ENCODE measurements at regions not wholly inside any gene's neighbourhood (a gene's known extent, or its start where the extent isn't known, plus 50 kb on each side); places are given as distances from the start of the nearest gene placed in this dataset.

DNA sequence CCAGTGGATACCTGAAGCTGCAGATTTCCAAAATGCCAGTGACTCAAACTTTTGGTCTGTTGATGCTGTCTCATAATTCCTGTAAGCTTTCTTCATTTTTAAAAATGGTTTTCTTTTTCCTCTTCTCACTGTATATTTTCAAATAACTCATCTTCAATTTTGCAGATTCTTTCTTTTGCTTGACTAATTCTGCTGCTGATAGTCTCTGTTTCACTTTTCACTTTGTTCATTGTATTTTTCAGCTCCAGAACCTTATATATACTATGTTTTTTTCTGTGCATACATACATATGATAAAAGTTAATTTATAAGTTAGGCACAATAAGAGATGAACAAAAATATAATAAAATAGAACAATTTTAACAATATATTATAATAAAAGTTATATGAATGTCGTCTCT, 237.7 kb upstream of the GPRIN3 start:
- CTCF ChIA-PET: no interaction called here
- SMC1A ChIA-PET (ENCODE audit: uncharacterized antibody, unreplicated experiment): no interaction called here
- Histone ChIP-seq H3K4me3 (no peak overlapping the region), H3K9ac (ENCODE audit: control insufficient read depth, insufficient read depth, low read length) (no peak overlapping the region), H3K27me3 (replicated peaks in 1 of 2; ENCODE audit: control insufficient read depth in 2 of 2, insufficient read depth in 2 of 2, low read length in 1 of 2) (no peaks in the 10 kb centered on the region), H3K27ac (ENCODE audit: control insufficient read depth, insufficient read depth) (no peak overlapping the region), H3K79me2 (ENCODE audit: control insufficient read depth, insufficient read depth, low read length) (no peaks in the 10 kb centered on the region), H2AFZ (ENCODE audit: control insufficient read depth, low read depth, low read length) (no peak overlapping the region), H3K36me3 (ENCODE audit: control insufficient read depth in 2 of 2, insufficient read depth in 2 of 2, low read length in 1 of 2) (no peaks in the 10 kb centered on the region), H3K4me1 (ENCODE audit: control insufficient read depth, insufficient read depth, low read length) (no peaks in the 10 kb centered on the region), H3K9me3 (replicated peaks; ENCODE audit: control insufficient read depth, insufficient read depth, low read length) (no peaks in the 10 kb centered on the region), H4K20me1 (ENCODE audit: control insufficient read depth, insufficient read depth) (no peaks in the 10 kb centered on the region), H3K4me2 (ENCODE audit: control insufficient read depth, insufficient read depth) (no peak overlapping the region)
- POLR2A ChIA-PET: no interaction called here
- RAD21 ChIA-PET (ENCODE audit: unreplicated experiment): no interaction called here
- DNase-seq (ENCODE audit: low read depth, low spot score) (no peak), FAIRE-seq (no peak), ATAC-seq (no peak)
- intact Hi-C loops (cut with micrococcal nuclease; ENCODE audit: unreplicated experiment) (no loop called here), in situ Hi-C loops (cut with MboI) (no loop called here)
- no TSS peak for BruUV-seq (replicated peaks)
- 21% methylated on average over 1 of the region's 1 CpG for WGBS (ENCODE audit: insufficient coverage, insufficient replicate concordance, low lambda C conversion rate, missing lambda C conversion rate)
- TF ChIP-seq LARP7 (IDR thresholded peaks at IDR 0.05) (no peak), MYB (IDR thresholded peaks at IDR 0.05; ENCODE audit: borderline replicate concordance, low read depth, low read length) (no peak), FOXM1 (IDR thresholded peaks at IDR 0.05; ENCODE audit: low read depth, low read length) (no peak), ZNF217 (IDR thresholded peaks at IDR 0.05) (no peak), ZNF622 (IDR thresholded peaks at IDR 0.05) (no peak), KAT2A (conservative IDR thresholded peaks at IDR 0.05; ENCODE audit: control insufficient read depth, low read depth, low read length) (no peak), DPF2 (IDR thresholded peaks at IDR 0.05) (no peak), ZNF687 (IDR thresholded peaks at IDR 0.05) (no peak), NFIC (IDR thresholded peaks at IDR 0.05; ENCODE audit: low read depth, low read length) (no peak), RAD21 (IDR thresholded peaks at IDR 0.05; ENCODE audit: insufficient read depth, low read depth, low read length) (no peak), CBFB (IDR thresholded peaks at IDR 0.05; ENCODE audit: low read depth) (no peak), NR2F1 (conservative IDR thresholded peaks at IDR 0.05) (no peak), IKZF2 (IDR thresholded peaks at IDR 0.05) (no peak), RB1 (IDR thresholded peaks at IDR 0.05; ENCODE audit: borderline replicate concordance) (no peak), RAD51 (IDR thresholded peaks at IDR 0.05) (no peak), SP1 (IDR thresholded peaks at IDR 0.05; ENCODE audit: low read depth, low read length) (no peak)
- TF ChIP-seq, protein P1, sequence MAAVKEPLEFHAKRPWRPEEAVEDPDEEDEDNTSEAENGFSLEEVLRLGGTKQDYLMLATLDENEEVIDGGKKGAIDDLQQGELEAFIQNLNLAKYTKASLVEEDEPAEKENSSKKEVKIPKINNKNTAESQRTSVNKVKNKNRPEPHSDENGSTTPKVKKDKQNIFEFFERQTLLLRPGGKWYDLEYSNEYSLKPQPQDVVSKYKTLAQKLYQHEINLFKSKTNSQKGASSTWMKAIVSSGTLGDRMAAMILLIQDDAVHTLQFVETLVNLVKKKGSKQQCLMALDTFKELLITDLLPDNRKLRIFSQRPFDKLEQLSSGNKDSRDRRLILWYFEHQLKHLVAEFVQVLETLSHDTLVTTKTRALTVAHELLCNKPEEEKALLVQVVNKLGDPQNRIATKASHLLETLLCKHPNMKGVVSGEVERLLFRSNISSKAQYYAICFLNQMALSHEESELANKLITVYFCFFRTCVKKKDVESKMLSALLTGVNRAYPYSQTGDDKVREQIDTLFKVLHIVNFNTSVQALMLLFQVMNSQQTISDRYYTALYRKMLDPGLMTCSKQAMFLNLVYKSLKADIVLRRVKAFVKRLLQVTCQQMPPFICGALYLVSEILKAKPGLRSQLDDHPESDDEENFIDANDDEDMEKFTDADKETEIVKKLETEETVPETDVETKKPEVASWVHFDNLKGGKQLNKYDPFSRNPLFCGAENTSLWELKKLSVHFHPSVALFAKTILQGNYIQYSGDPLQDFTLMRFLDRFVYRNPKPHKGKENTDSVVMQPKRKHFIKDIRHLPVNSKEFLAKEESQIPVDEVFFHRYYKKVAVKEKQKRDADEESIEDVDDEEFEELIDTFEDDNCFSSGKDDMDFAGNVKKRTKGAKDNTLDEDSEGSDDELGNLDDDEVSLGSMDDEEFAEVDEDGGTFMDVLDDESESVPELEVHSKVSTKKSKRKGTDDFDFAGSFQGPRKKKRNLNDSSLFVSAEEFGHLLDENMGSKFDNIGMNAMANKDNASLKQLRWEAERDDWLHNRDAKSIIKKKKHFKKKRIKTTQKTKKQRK (IDR thresholded peaks at IDR 0.05; ENCODE audit: low read depth, low read length): no peak
